Activated B cell treated with CpG ODN at 0.5 μM for 24 hours (primary cell): ENCODE measurements at regions not wholly inside any gene's neighbourhood (a gene's known extent, or its start where the extent isn't known, plus 50 kb on each side); places are given as distances from the start of the nearest gene placed in this dataset.

Experiments used
- ATAC-seq: fragments of 200-7000 bp; cut with Tn5 transposase; one replicate; pipeline ENCODE4 v1.10.0; 2021; ENCODE audit warnings: low read depth, mild to moderate bottlenecking, moderate library complexity
- CTCF ChIA-PET: fragments of 350-600 bp; sonication (Branson Sonifier 250); formaldehyde crosslinking; loops from one replicate; lab custom pipeline; 2021; ENCODE audit warnings: antibody characterized with exemption; lab: Charles Lee
- POLR2A ChIA-PET: fragments of 350-600 bp; sonication (Branson Sonifier 250); formaldehyde crosslinking; loops from one replicate; lab custom pipeline; 2021; ENCODE audit warnings: antibody characterized with exemption; lab: Charles Lee
- DNase-seq: peaks from one replicate; pipeline ENCODE4 v3.0.0; 2022
- H3K27ac Mint-ChIP-seq: one replicate; pipeline ENCODE4 v1.8.0; 2020; ENCODE audit warnings: mixed read lengths
- H3K27me3 Mint-ChIP-seq: one replicate; pipeline ENCODE4 v1.8.0; 2021; ENCODE audit warnings: mixed read lengths
- H3K36me3 Mint-ChIP-seq: one replicate; pipeline ENCODE4 v1.8.0; 2021; ENCODE audit warnings: low read depth, mixed read lengths
- H3K4me1 Mint-ChIP-seq: one replicate; pipeline ENCODE4 v1.8.0; 2021; ENCODE audit warnings: mixed read lengths
- H3K4me3 Mint-ChIP-seq: one replicate; pipeline ENCODE4 v1.8.0; 2020; ENCODE audit warnings: mild to moderate bottlenecking, mixed read lengths
- H3K9me3 Mint-ChIP-seq: one replicate; pipeline ENCODE4 v1.8.0; 2020; ENCODE audit warnings: mixed read lengths
- intact Hi-C: fragments of 100-400 bp; cut with micrococcal nuclease; formaldehyde crosslinking; loops from one replicate; pipeline ENCODE4 v1.15.1; 2024
- TF ChIP-seq, protein P1 (sequence below): fragments of 200-600 bp; IDR thresholded peaks from one replicate; pipeline ENCODE4 v1.8.0; 2022; ENCODE audit warnings: antibody characterized with exemption, mild to moderate bottlenecking

- Mint-ChIP-seq H3K9me3 (no peaks in the 10 kb centered on the region), H3K27ac (no peak overlapping the region), H3K27me3 (no peaks in the 10 kb centered on the region), H3K4me3 (no peak overlapping the region), H3K4me1 (peaks cover 35% of the 10 kb centered on the region), H3K36me3 (no peaks in the 10 kb centered on the region)
- CTCF ChIA-PET: interaction anchor here (1.5 kb wide), 1 partner anchor 16 kb away, joined by 3 read pairs; no protein-coding TSS in a partner anchor
- POLR2A ChIA-PET: no interaction called here
- DNase-seq: no peak
- TF ChIP-seq, protein P1, sequence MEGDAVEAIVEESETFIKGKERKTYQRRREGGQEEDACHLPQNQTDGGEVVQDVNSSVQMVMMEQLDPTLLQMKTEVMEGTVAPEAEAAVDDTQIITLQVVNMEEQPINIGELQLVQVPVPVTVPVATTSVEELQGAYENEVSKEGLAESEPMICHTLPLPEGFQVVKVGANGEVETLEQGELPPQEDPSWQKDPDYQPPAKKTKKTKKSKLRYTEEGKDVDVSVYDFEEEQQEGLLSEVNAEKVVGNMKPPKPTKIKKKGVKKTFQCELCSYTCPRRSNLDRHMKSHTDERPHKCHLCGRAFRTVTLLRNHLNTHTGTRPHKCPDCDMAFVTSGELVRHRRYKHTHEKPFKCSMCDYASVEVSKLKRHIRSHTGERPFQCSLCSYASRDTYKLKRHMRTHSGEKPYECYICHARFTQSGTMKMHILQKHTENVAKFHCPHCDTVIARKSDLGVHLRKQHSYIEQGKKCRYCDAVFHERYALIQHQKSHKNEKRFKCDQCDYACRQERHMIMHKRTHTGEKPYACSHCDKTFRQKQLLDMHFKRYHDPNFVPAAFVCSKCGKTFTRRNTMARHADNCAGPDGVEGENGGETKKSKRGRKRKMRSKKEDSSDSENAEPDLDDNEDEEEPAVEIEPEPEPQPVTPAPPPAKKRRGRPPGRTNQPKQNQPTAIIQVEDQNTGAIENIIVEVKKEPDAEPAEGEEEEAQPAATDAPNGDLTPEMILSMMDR: no peak
- no peak for ATAC-seq
- intact Hi-C loops: no loop called here
Measured at GRCh38 chr12:92046557-92047392, 98.9 kb downstream of the BTG1 start.

- ChIA-PET POLR2A (interaction anchor here (0.7 kb wide), 1 partner anchor 92 kb away, joined by 7 read pairs; no protein-coding TSS in a partner anchor), CTCF (no interaction called here)
- H3K36me3 Mint-ChIP-seq: no peaks in the 10 kb centered on the region
- no peak overlapping the region for H3K4me3 Mint-ChIP-seq
- H3K27ac Mint-ChIP-seq: no peak overlapping the region
- intact Hi-C loops: no loop called here
- no peak for ATAC-seq
- H3K4me1 Mint-ChIP-seq: peaks cover 37% of the 10 kb centered on the region
- TF ChIP-seq, protein P1: no peak
- no peak for DNase-seq
- no peaks in the 10 kb centered on the region for H3K27me3 Mint-ChIP-seq
- H3K9me3 Mint-ChIP-seq: no peaks in the 10 kb centered on the region
Measured at GRCh38 chr12:92045852-92046251, 99.8 kb downstream of the BTG1 start.

- TF ChIP-seq, protein P1: no peak
- Mint-ChIP-seq H3K9me3 (no peaks in the 10 kb centered on the region), H3K27me3 (no peaks in the 10 kb centered on the region), H3K4me1 (peaks cover 27% of the 10 kb centered on the region), H3K27ac (no peak overlapping the region), H3K36me3 (no peaks in the 10 kb centered on the region), H3K4me3 (no peak overlapping the region)
- CTCF ChIA-PET: no interaction called here
- intact Hi-C loops: no loop called here
- ATAC-seq (no peak), DNase-seq (no peak)
- POLR2A ChIA-PET: no interaction called here
Measured at GRCh38 chr12:92044435-92044834, 101.2 kb downstream of the BTG1 start.

GRCh38 chr12:92042791-92043531 is 102.7 kb downstream of the BTG1 start:
- Mint-ChIP-seq H3K4me3 (no peak overlapping the region), H3K27me3 (no peaks in the 10 kb centered on the region), H3K27ac (no peak overlapping the region), H3K9me3 (no peaks in the 10 kb centered on the region), H3K4me1 (peaks cover 18% of the 10 kb centered on the region), H3K36me3 (no peaks in the 10 kb centered on the region)
- no peak for DNase-seq
- ChIA-PET POLR2A (interaction anchor here (1.0 to 1.2 kb wide), 2 partner anchors 94 to 103 kb away, joined by 3 read pairs; partner anchors contain the start of gene BTG1), CTCF (no interaction called here)
- intact Hi-C loops: no loop called here
- ATAC-seq: no peak
- TF ChIP-seq, protein P1: no peak

GRCh38 chr12:92041742-92042141 is 103.9 kb downstream of the BTG1 start:
- Mint-ChIP-seq H3K4me3 (no peak overlapping the region), H3K9me3 (no peaks in the 10 kb centered on the region), H3K36me3 (no peaks in the 10 kb centered on the region), H3K4me1 (peaks cover 18% of the 10 kb centered on the region), H3K27ac (no peak overlapping the region), H3K27me3 (no peaks in the 10 kb centered on the region)
- CTCF ChIA-PET: no interaction called here
- POLR2A ChIA-PET: interaction anchor here (1.2 to 1.3 kb wide), 2 partner anchors 11 to 104 kb away, joined by 3 read pairs; partner anchors contain the start of gene BTG1
- ATAC-seq (no peak), DNase-seq (no peak)
- TF ChIP-seq, protein P1: no peak
- intact Hi-C loops: no loop called here
